ENCODE measurements at regions not wholly inside any gene's neighbourhood (a gene's known extent, or its start where the extent isn't known, plus 50 kb on each side); places are given as distances from the start of the nearest gene placed in this dataset.

DNA sequence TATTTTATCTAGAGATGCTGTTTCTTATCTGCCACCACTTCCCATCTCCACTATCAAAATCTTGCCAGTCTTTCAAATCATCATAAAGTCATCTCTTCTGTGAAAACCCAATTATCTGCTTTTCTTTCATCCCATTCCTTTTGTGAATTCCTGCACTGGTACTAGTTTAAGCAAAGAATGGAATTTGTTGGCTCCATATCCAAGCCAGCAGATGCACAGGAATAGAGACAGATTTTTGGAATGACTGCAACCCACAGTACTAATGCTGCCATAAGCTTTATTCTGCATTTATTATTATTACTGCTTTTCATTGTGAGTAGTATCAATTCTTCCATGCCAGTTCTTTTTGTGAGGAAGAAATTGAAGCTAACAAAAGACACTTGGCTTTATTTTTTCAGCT is 616.7 kb downstream of the RAPGEF2 start:
- Histone ChIP-seq H3K4me2 (ENCODE audit: extremely low read depth, insufficient read depth, low read length) (no peak overlapping the region), H3K27ac (ENCODE audit: insufficient read depth, low read length) (no peak overlapping the region), H2AFZ (ENCODE audit: low read length) (no peak overlapping the region), H4K20me1 (ENCODE audit: control insufficient read depth, extremely low read depth, insufficient read depth, low read length) (peaks cover 1% of the 10 kb centered on the region), H3K79me2 (ENCODE audit: control insufficient read depth, insufficient read depth, low read length) (no peaks in the 10 kb centered on the region), H3K4me3 (replicated peaks in 1 of 4; ENCODE audit: control extremely low read depth in 1 of 4, insufficient read depth in 1 of 4, low read depth in 3 of 4, low read length in 4 of 4) (no peak overlapping the region), H3K36me3 (ENCODE audit: control insufficient read depth, insufficient read depth, low read length) (no peaks in the 10 kb centered on the region), H3K9ac (ENCODE audit: insufficient read depth, low read length) (no peak overlapping the region), H3K9me3 (ENCODE audit: control insufficient read depth, insufficient read depth, low read depth, low read length) (no peaks in the 10 kb centered on the region), H3K4me1 (ENCODE audit: control insufficient read depth, extremely low read depth, insufficient read depth, low read length) (no peaks in the 10 kb centered on the region), H3K27me3 (ENCODE audit: control insufficient read depth, insufficient read depth, low read length) (no peaks in the 10 kb centered on the region)
- TF ChIP-seq CTCF (conservative IDR thresholded peaks at IDR 0.05 in 1 of 2, IDR thresholded peaks at IDR 0.05 in 1 of 2; ENCODE audit: low read depth in 1 of 2, low read length in 2 of 2) (no peak), EZH2 (IDR thresholded peaks at IDR 0.05; ENCODE audit: low read length, missing control alignments) (no peak)
- peak in 1 of 2 donors; percentile 41 for DNase-seq (ENCODE audit: low read depth in 2 of 2)

DNA sequence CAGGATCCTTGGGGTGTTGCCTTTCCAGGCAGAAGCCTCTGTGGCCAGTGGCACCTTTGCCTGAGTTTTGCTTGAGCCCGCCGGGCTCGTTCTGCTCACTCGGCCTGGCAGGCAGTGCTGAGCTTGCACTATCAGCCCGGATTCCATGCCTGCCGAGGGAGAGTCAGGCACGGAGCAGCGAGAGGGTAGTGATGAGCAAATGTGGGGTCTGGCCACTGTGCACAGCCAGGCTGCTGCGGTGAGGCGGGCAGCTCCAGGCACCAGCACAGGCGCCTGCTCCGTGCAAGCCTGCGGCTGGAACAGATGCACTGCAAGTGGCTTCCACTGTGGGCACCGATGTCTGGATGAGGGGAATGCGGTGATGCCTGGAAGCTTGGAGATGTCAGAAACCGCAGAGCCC is 619.2 kb downstream of the RAPGEF2 start:
- Histone ChIP-seq H3K4me2 (ENCODE audit: extremely low read depth, insufficient read depth, low read length) (no peak overlapping the region), H3K4me3 (replicated peaks in 1 of 4; ENCODE audit: control extremely low read depth in 1 of 4, insufficient read depth in 1 of 4, low read depth in 3 of 4, low read length in 4 of 4) (no peak overlapping the region), H3K79me2 (ENCODE audit: control insufficient read depth, insufficient read depth, low read length) (no peaks in the 10 kb centered on the region), H3K9me3 (ENCODE audit: control insufficient read depth, insufficient read depth, low read depth, low read length) (no peaks in the 10 kb centered on the region), H3K36me3 (ENCODE audit: control insufficient read depth, insufficient read depth, low read length) (no peaks in the 10 kb centered on the region), H2AFZ (ENCODE audit: low read length) (no peak overlapping the region), H3K27me3 (ENCODE audit: control insufficient read depth, insufficient read depth, low read length) (no peaks in the 10 kb centered on the region), H3K9ac (ENCODE audit: insufficient read depth, low read length) (no peak overlapping the region), H3K27ac (ENCODE audit: insufficient read depth, low read length) (no peak overlapping the region), H3K4me1 (ENCODE audit: control insufficient read depth, extremely low read depth, insufficient read depth, low read length) (no peaks in the 10 kb centered on the region), H4K20me1 (ENCODE audit: control insufficient read depth, extremely low read depth, insufficient read depth, low read length) (peaks cover 1% of the 10 kb centered on the region)
- TF ChIP-seq EZH2 (IDR thresholded peaks at IDR 0.05; ENCODE audit: low read length, missing control alignments) (no peak), CTCF (conservative IDR thresholded peaks at IDR 0.05 in 1 of 2, IDR thresholded peaks at IDR 0.05 in 1 of 2; ENCODE audit: low read depth in 1 of 2, low read length in 2 of 2) (no peak)
- DNase-seq (ENCODE audit: low read depth in 2 of 2) = no peak

DNA sequence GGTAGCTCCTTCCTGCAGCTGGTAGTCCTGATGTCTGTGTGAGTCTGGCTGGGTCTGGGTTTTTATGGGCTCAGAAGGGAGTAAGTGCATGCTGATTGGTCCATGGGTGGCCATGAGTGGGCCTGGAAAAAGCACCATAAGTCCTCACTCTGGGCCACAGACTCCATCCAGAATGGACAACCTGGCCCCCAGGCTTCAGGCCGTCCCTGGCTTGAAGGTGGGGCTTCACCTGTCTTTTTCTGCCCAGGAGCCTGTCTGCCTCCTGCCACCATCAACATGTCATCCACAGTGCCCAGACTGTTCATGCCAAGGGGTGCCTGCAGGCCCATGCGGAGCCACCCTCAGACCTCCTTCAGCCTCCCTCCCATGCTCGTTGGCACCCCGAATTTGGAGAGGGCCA is 620.0 kb downstream of the RAPGEF2 start:
- no peak overlapping the region for H3K27ac ChIP-seq (ENCODE audit: insufficient read depth, low read length)
- no peaks in the 10 kb centered on the region for H3K36me3 ChIP-seq (ENCODE audit: control insufficient read depth, insufficient read depth, low read length)
- H3K4me2 ChIP-seq (ENCODE audit: extremely low read depth, insufficient read depth, low read length) = no peak overlapping the region
- H3K9me3 ChIP-seq (ENCODE audit: control insufficient read depth, insufficient read depth, low read depth, low read length) = no peaks in the 10 kb centered on the region
- no peak overlapping the region for H2AFZ ChIP-seq (ENCODE audit: low read length)
- no peak overlapping the region for H3K4me3 ChIP-seq (replicated peaks in 1 of 4; ENCODE audit: control extremely low read depth in 1 of 4, insufficient read depth in 1 of 4, low read depth in 3 of 4, low read length in 4 of 4)
- no peaks in the 10 kb centered on the region for H3K79me2 ChIP-seq (ENCODE audit: control insufficient read depth, insufficient read depth, low read length)
- H3K9ac ChIP-seq (ENCODE audit: insufficient read depth, low read length) = no peak overlapping the region
- H3K4me1 ChIP-seq (ENCODE audit: control insufficient read depth, extremely low read depth, insufficient read depth, low read length) = no peaks in the 10 kb centered on the region
- H3K27me3 ChIP-seq (ENCODE audit: control insufficient read depth, insufficient read depth, low read length) = no peaks in the 10 kb centered on the region
- DNase-seq (ENCODE audit: low read depth in 2 of 2) = no peak
- peaks cover under 1% of the 10 kb centered on the region for H4K20me1 ChIP-seq (ENCODE audit: control insufficient read depth, extremely low read depth, insufficient read depth, low read length)
- TF ChIP-seq CTCF (conservative IDR thresholded peaks at IDR 0.05 in 1 of 2, IDR thresholded peaks at IDR 0.05 in 1 of 2; ENCODE audit: low read depth in 1 of 2, low read length in 2 of 2) (no peak), EZH2 (IDR thresholded peaks at IDR 0.05; ENCODE audit: low read length, missing control alignments) (no peak)

Measured in fibroblast of lung (primary cell).